Esophagus muscularis mucosa (tissue), 4 donors: ENCODE measurements at regions not wholly inside any gene's neighbourhood (a gene's known extent, or its start where the extent isn't known, plus 50 kb on each side); places are given as distances from the start of the nearest gene placed in this dataset.

Source experiments
- DNase-seq: peaks from one replicate; pipeline ENCODE4 v3.0.0-alpha.2; 2017; ENCODE audit errors: extremely low spot score
- H3K27ac ChIP-seq, 4 donors: fragments of 200-600 bp; sonication (generic); replicated peaks in 1 of 4; 1 replicate in 3 of 4; 2 replicates in 1 of 4; pipeline ENCODE4 v1.5.1; 2016 to 2019; ENCODE audit warnings: mild to moderate bottlenecking in 1 of 4
- H3K27me3 ChIP-seq, 4 donors: fragments of 200-600 bp; sonication (generic); one replicate each; pipeline versions ENCODE4 v1.5.1 to v1.6.0; 2016 to 2019
- H3K36me3 ChIP-seq, 4 donors: fragments of 200-600 bp; sonication (generic); one replicate each; pipeline ENCODE4 v1.5.1; 2016 to 2019
- H3K4me1 ChIP-seq, 4 donors: fragments of 200-600 bp; sonication (generic); one replicate each; pipeline ENCODE4 v1.5.1; 2016 to 2019
- H3K4me3 ChIP-seq, 4 donors: fragments of 200-600 bp; sonication (generic); 1 replicate in 2 of 4; 2 replicates in 2 of 4; pipeline ENCODE4 v1.5.1; 2016 to 2019; ENCODE audit warnings: mild to moderate bottlenecking in 4 of 4, moderate library complexity in 1 of 4
- H3K9me3 ChIP-seq, 4 donors: fragments of 200-600 bp; sonication (generic); 1 replicate in 3 of 4; 2 replicates in 1 of 4; pipeline ENCODE4 v1.5.1; 2016 to 2019
- CTCF ChIP-seq, 3 experiments: fragments of 200-600 bp in 2 of 3; fragments of 450-650 bp in 1 of 3; sonication (generic) in 2 of 3; IDR thresholded peaks; one replicate each; pipeline ENCODE4 v1.5.1; 2017 to 2019; ENCODE audit warnings: antibody characterized with exemption in 3 of 3, mild to moderate bottlenecking in 2 of 3, moderate library complexity in 1 of 3
- EP300 ChIP-seq: sonication (generic); formaldehyde crosslinking; IDR thresholded peaks from one replicate; pipeline ENCODE4 v1.6.1; 2017; ENCODE audit warnings: antibody characterized with exemption
- POLR2A ChIP-seq: fragments of 450-650 bp; IDR thresholded peaks from one replicate; pipeline ENCODE4 v1.6.1; 2017; ENCODE audit warnings: antibody characterized with exemption, moderate library complexity, mild to moderate bottlenecking, low read depth
- POLR2AphosphoS5 ChIP-seq, 2 donors: sonication (generic); formaldehyde crosslinking; IDR thresholded peaks; one replicate each; pipeline ENCODE4 v1.6.1; 2017; ENCODE audit warnings: antibody characterized with exemption in 2 of 2
- WGBS: methylation state at CpG from one replicate; pipeline ENCODE4 v1.1.5; 2018; 5-methylcytosine and 5-hydroxymethylcytosine counted together
- intact Hi-C: fragments of 100-400 bp; cut with DNase I; formaldehyde crosslinking; loops from one replicate; pipeline ENCODE4 v1.15.1; 2023

- Histone ChIP-seq H3K27ac (no peak overlapping the region), H3K4me1 (no peaks in the 10 kb centered on the region), H3K27me3 (no peaks in the 10 kb centered on the region), H3K4me3 (no peak overlapping the region), H3K36me3 (no peaks in the 10 kb centered on the region), H3K9me3 (no peaks in the 10 kb centered on the region)
- WGBS: 52% methylated on average over 1 of the region's 1 CpG
- TF ChIP-seq POLR2AphosphoS5 (IDR thresholded peaks at IDR 0.05): no peak
- TF ChIP-seq EP300: no peak
- TF ChIP-seq CTCF (IDR thresholded peaks at IDR 0.05): no peak
- no peak for TF ChIP-seq POLR2A
- intact Hi-C loops: no loop called here
- DNase-seq: no peak
These were observed 266.5 kb upstream of the KCNIP4 start for GRCh38 chr4:22215084-22215483.

GRCh38 chr4:22203711-22204011 is 255.1 kb upstream of the KCNIP4 start:
- Histone ChIP-seq H3K4me3 (no peak overlapping the region), H3K27ac (no peak overlapping the region), H3K4me1 (no peaks in the 10 kb centered on the region), H3K9me3 (no peaks in the 10 kb centered on the region), H3K36me3 (no peaks in the 10 kb centered on the region), H3K27me3 (no peaks in the 10 kb centered on the region)
- intact Hi-C loops: no loop called here
- DNase-seq: no peak
- 93% methylated on average over 1 of the region's 1 CpG for WGBS
- TF ChIP-seq POLR2A (no peak), CTCF (IDR thresholded peaks at IDR 0.05) (no peak), POLR2AphosphoS5 (IDR thresholded peaks at IDR 0.05) (no peak), EP300 (no peak)

- H3K4me1 ChIP-seq: no peaks in the 10 kb centered on the region
- no peaks in the 10 kb centered on the region for H3K27me3 ChIP-seq
- no peaks in the 10 kb centered on the region for H3K9me3 ChIP-seq
- H3K36me3 ChIP-seq: no peaks in the 10 kb centered on the region
- no peak for TF ChIP-seq EP300
- TF ChIP-seq POLR2A: no peak
- no peak for TF ChIP-seq POLR2AphosphoS5 (IDR thresholded peaks at IDR 0.05)
- TF ChIP-seq CTCF (IDR thresholded peaks at IDR 0.05): no peak
- 80% methylated on average over 6 of the region's 6 CpGs for WGBS
- no peak for DNase-seq
- intact Hi-C loops: no loop called here
- H3K27ac ChIP-seq: no peak overlapping the region
- H3K4me3 ChIP-seq: no peak overlapping the region
These were observed 254.6 kb upstream of the KCNIP4 start for GRCh38 chr4:22202975-22203710.

GRCh38 chr4:22202246-22202974 is 253.8 kb upstream of the KCNIP4 start:
- no peaks in the 10 kb centered on the region for H3K36me3 ChIP-seq
- intact Hi-C loops: no loop called here
- H3K4me1 ChIP-seq: no peaks in the 10 kb centered on the region
- no peaks in the 10 kb centered on the region for H3K9me3 ChIP-seq
- TF ChIP-seq CTCF (IDR thresholded peaks at IDR 0.05) (no peak), EP300 (no peak), POLR2AphosphoS5 (IDR thresholded peaks at IDR 0.05) (no peak), POLR2A (no peak)
- no peaks in the 10 kb centered on the region for H3K27me3 ChIP-seq
- no peak for DNase-seq
- no peak overlapping the region for H3K27ac ChIP-seq
- H3K4me3 ChIP-seq: no peak overlapping the region
- 69% methylated on average over 4 of the region's 4 CpGs for WGBS
